H1 (cell line): ENCODE measurements at regions not wholly inside any gene's neighbourhood (a gene's known extent, or its start where the extent isn't known, plus 50 kb on each side); places are given as distances from the start of the nearest gene placed in this dataset.

Source experiments
- CTCF ChIA-PET: fragments of 300-600 bp; sonication (Branson Sonifier 250); formaldehyde crosslinking; loops from one replicate; lab custom pipeline; 2021; ENCODE audit not compliant: partially characterized antibody; lab: Charles Lee
- POLR2A ChIA-PET: fragments of 300-600 bp; sonication (Branson Sonifier 250); formaldehyde crosslinking; loops from one replicate; lab custom pipeline; 2021; ENCODE audit warnings: inconsistent platforms; ENCODE audit not compliant: partially characterized antibody; lab: Charles Lee
- DNase-seq, 2 experiments: peaks; one replicate each; pipeline versions ENCODE4 v3.0.0 to v3.0.0-alpha.2; 2010 to 2022; ENCODE audit warnings: low spot score in 2 of 2, low read depth in 1 of 2, mixed read lengths in 1 of 2
- FAIRE-seq: peaks from 2 replicates; lab custom pipeline; 2011; peaks lifted over from hg19 to GRCh38; lab: Jason Lieb, UNC
- H2AFZ ChIP-seq: 2 replicates; pipeline ENCODE4 v1.8.1; 2012; ENCODE audit warnings: low read length, inconsistent platforms
- H2AK5ac ChIP-seq: 2 replicates; pipeline ENCODE4 v1.6.1; 2013; ENCODE audit warnings: low read depth, low read length
- H2BK120ac ChIP-seq: replicated peaks from 2 replicates; pipeline ENCODE3; 2013; ENCODE audit warnings: low read depth, low read length, inconsistent platforms
- H2BK12ac ChIP-seq: 2 replicates; pipeline ENCODE4 v1.6.1; 2013; ENCODE audit warnings: low read depth, low read length
- H2BK15ac ChIP-seq: 2 replicates; pipeline ENCODE4 v1.6.1; 2013; ENCODE audit warnings: low read length
- H2BK20ac ChIP-seq: 2 replicates; pipeline ENCODE4 v1.6.1; 2013; ENCODE audit warnings: low read length
- H2BK5ac ChIP-seq: 2 replicates; pipeline ENCODE4 v1.6.1; 2013; ENCODE audit warnings: low read depth, low read length
- H3K14ac ChIP-seq: 2 replicates; pipeline ENCODE4 v1.6.1; 2013; ENCODE audit warnings: inconsistent platforms; ENCODE audit not compliant: insufficient read length
- H3K18ac ChIP-seq: 2 replicates; pipeline ENCODE4 v1.6.1; 2013; ENCODE audit warnings: low read length; ENCODE audit errors: extremely low read depth
- H3K23ac ChIP-seq: 2 replicates; pipeline ENCODE4 v1.6.1; 2013; ENCODE audit warnings: inconsistent platforms; ENCODE audit not compliant: insufficient read length
- H3K23me2 ChIP-seq: 2 replicates; pipeline ENCODE4 v1.6.1; 2013; ENCODE audit warnings: low read depth, low read length
- H3K27ac ChIP-seq: 2 replicates; pipeline ENCODE4 v1.6.1; 2011; ENCODE audit warnings: low read depth, low read length, inconsistent platforms
- H3K27me3 ChIP-seq, 4 experiments: replicated peaks in 1 of 4; 1 replicate in 1 of 4; 2 replicates in 3 of 4; pipeline versions ENCODE4 v1.6.1 to v1.8.1; 2011 to 2013; ENCODE audit warnings: low read length in 3 of 4, mild to moderate bottlenecking in 3 of 4, inconsistent platforms in 2 of 4, mixed read lengths in 2 of 4, moderate library complexity in 1 of 4; ENCODE audit not compliant: control insufficient read depth in 3 of 4, insufficient read depth in 3 of 4; ENCODE audit errors: extremely low read depth in 1 of 4
- H3K36me3 ChIP-seq, 4 experiments: 2 replicates each; pipeline versions ENCODE4 v1.6.1 to v1.8.1; 2011 to 2013; ENCODE audit warnings: mild to moderate bottlenecking in 4 of 4, low read length in 3 of 4, moderate library complexity in 2 of 4, control low read depth in 1 of 4, inconsistent platforms in 1 of 4; ENCODE audit not compliant: insufficient read depth in 4 of 4, control insufficient read depth in 2 of 4
- H3K4ac ChIP-seq: replicated peaks from 2 replicates; pipeline ENCODE3; 2013; ENCODE audit warnings: low read length, low read depth, mixed read lengths, inconsistent platforms; ENCODE audit not compliant: insufficient read length
- H3K4me1 ChIP-seq, 4 experiments: replicated peaks in 1 of 4; 1 replicate in 1 of 4; 2 replicates in 3 of 4; pipeline versions ENCODE4 v1.6.1 to v1.8.1; 2011 to 2013; ENCODE audit warnings: low read length in 3 of 4, inconsistent platforms in 2 of 4, mixed read lengths in 1 of 4; ENCODE audit not compliant: insufficient read depth in 4 of 4, control insufficient read depth in 3 of 4
- H3K4me2 ChIP-seq, 2 experiments: 2 replicates each; pipeline versions ENCODE4 v1.6.1 to v1.8.1; 2011 to 2013; ENCODE audit warnings: low read depth in 2 of 2, low read length in 2 of 2, control low read depth in 1 of 2, inconsistent platforms in 1 of 2, mild to moderate bottlenecking in 1 of 2; ENCODE audit not compliant: insufficient read depth in 1 of 2
- H3K4me3 ChIP-seq, 4 experiments: fragments of 200-600, 300-600 bp in 1 of 4; sonication (generic), shearing (Covaris generic), sonication (Bioruptor Twin) in 1 of 4; 2 replicates each; pipeline versions ENCODE4 v1.5.1 to v1.8.1; 2011 to 2016; ENCODE audit warnings: low read length in 4 of 4, low read depth in 3 of 4, control low read depth in 2 of 4, inconsistent platforms in 2 of 4, mild to moderate bottlenecking in 2 of 4, mixed read lengths in 1 of 4, moderate library complexity in 1 of 4; ENCODE audit not compliant: insufficient read depth in 2 of 4; ENCODE audit errors: extremely low read depth in 1 of 4
- H3K56ac ChIP-seq: replicated peaks from 2 replicates; pipeline ENCODE3; 2013; ENCODE audit warnings: low read depth, mild to moderate bottlenecking, mixed read lengths, low read length, inconsistent platforms; ENCODE audit not compliant: insufficient read length
- H3K79me1 ChIP-seq: 2 replicates; pipeline ENCODE4 v1.6.1; 2013; ENCODE audit warnings: low read depth, low read length, control low read depth
- H3K79me2 ChIP-seq, 2 experiments: 2 replicates each; pipeline versions ENCODE4 v1.6.1 to v1.8.1; 2012 to 2013; ENCODE audit warnings: low read length in 2 of 2, mild to moderate bottlenecking in 2 of 2, inconsistent platforms in 1 of 2; ENCODE audit not compliant: insufficient read depth in 2 of 2, control insufficient read depth in 1 of 2
- H3K9ac ChIP-seq, 4 experiments: replicated peaks in 1 of 4; 1 replicate in 1 of 4; 2 replicates in 3 of 4; pipeline versions ENCODE4 v1.6.1 to v1.8.1; 2011 to 2013; ENCODE audit warnings: low read depth in 3 of 4, low read length in 3 of 4, control low read depth in 2 of 4, mild to moderate bottlenecking in 2 of 4, moderate library complexity in 2 of 4, inconsistent platforms in 1 of 4; ENCODE audit errors: extremely low read depth in 1 of 4
- H3K9me3 ChIP-seq, 2 experiments: 2 replicates each; pipeline versions ENCODE4 v1.6.1 to v1.8.1; 2012 to 2013; ENCODE audit warnings: mild to moderate bottlenecking in 2 of 2, moderate library complexity in 2 of 2, control low read depth in 1 of 2, inconsistent platforms in 1 of 2, low read depth in 1 of 2, low read length in 1 of 2, mixed read lengths in 1 of 2; ENCODE audit not compliant: insufficient read depth in 2 of 2
- H4K20me1 ChIP-seq, 2 experiments: replicated peaks in 1 of 2; 2 replicates each; pipeline versions ENCODE3 to v1.8.1; 2011 to 2013; ENCODE audit warnings: inconsistent platforms in 2 of 2, low read length in 2 of 2, mild to moderate bottlenecking in 1 of 2; ENCODE audit not compliant: insufficient read depth in 2 of 2, control insufficient read depth in 1 of 2
- H4K5ac ChIP-seq: 2 replicates; pipeline ENCODE4 v1.6.1; 2013; ENCODE audit warnings: low read length, low read depth, mixed read lengths, inconsistent platforms; ENCODE audit not compliant: insufficient read length
- H4K8ac ChIP-seq: 2 replicates; pipeline ENCODE4 v1.8.0; 2013; ENCODE audit warnings: mild to moderate bottlenecking, moderate library complexity, low read length, inconsistent platforms; ENCODE audit not compliant: insufficient read depth; ENCODE audit errors: extremely low read depth
- H4K91ac ChIP-seq: replicated peaks from 2 replicates; pipeline ENCODE3; 2013; ENCODE audit warnings: low read length, mixed read lengths, inconsistent platforms; ENCODE audit not compliant: insufficient read length
- TAF1 ChIP-seq: IDR thresholded peaks from 2 replicates; pipeline ENCODE4 v1.6.1; 2011; ENCODE audit warnings: mild to moderate bottlenecking, low read depth, low read length
- WGBS, 2 experiments: shearing (Covaris generic) in 1 of 2; methylation state at CpG; one replicate each; pipeline versions ENCODE4 v1.1.6 to v1.1.7; 2013 to 2015; ENCODE audit warnings: low lambda C conversion rate in 2 of 2, mixed read lengths in 2 of 2, inconsistent platforms in 1 of 2, low coverage in 1 of 2, missing lambda C conversion rate in 1 of 2; ENCODE audit not compliant: insufficient replicate concordance in 2 of 2, insufficient coverage in 1 of 2, insufficient read length in 1 of 2; ENCODE audit errors: extremely low coverage in 1 of 2, missing lambda C conversion rate in 1 of 2; 5-methylcytosine and 5-hydroxymethylcytosine counted together

DNA sequence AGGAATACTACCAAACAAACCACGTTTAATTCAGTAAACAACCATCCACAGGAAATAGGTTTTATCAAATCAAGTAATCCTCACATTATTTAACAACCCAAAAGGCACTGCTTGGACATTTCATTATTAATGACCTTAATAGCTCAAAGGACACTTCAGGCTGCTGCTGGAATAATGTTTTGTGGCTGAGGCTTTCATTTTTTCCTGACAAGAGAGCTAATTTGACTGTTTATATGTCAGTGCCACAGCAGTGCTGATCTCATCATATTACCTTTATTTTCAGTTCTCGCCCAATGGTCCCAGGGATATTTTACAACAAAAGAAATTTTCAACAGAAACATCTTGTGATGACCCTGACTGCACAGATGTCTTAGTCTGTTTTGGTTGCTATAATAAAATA is 589.8 kb upstream of the GRAMD2B start:
- no peak overlapping the region for H4K5ac ChIP-seq
- ChIA-PET POLR2A (no interaction called here), CTCF (interaction anchor here (0.6 kb wide), 1 partner anchor 35 kb away, joined by 4 read pairs; no protein-coding TSS in a partner anchor)
- H3K4me1 ChIP-seq = peaks cover 0 to 9% (median 6%) of the 10 kb centered on the region in 4 experiments; a peak in 4 of 7 replicates
- no peaks in the 10 kb centered on the region for H3K27me3 ChIP-seq
- H4K8ac ChIP-seq = no peak overlapping the region
- no peak overlapping the region for H3K14ac ChIP-seq
- no peak overlapping the region for H3K23ac ChIP-seq
- no peak overlapping the region for H2AK5ac ChIP-seq
- FAIRE-seq (no peak), DNase-seq (no peak)
- WGBS, 2 experiments = 84% methylated on average over 2 of the region's 2 CpGs; no CpG with 5 or more reads in 1 of the 2 experiments
- H3K36me3 ChIP-seq = no peaks in the 10 kb centered on the region
- no peak overlapping the region for H3K4me3 ChIP-seq
- H2BK15ac ChIP-seq = no peak overlapping the region
- H4K91ac ChIP-seq = no peak overlapping the region
- no peak overlapping the region for H2BK5ac ChIP-seq
- no peak overlapping the region for H3K27ac ChIP-seq
- no peak overlapping the region for H3K4me2 ChIP-seq
- no peak overlapping the region for H2BK20ac ChIP-seq
- H3K79me1 ChIP-seq = no peaks in the 10 kb centered on the region
- H3K56ac ChIP-seq = no peak overlapping the region
- no peak overlapping the region for H3K18ac ChIP-seq
- no peaks in the 10 kb centered on the region for H3K23me2 ChIP-seq
- no peak overlapping the region for H2BK120ac ChIP-seq
- no peak overlapping the region for H2AFZ ChIP-seq
- no peak overlapping the region for H2BK12ac ChIP-seq
- no peak overlapping the region for H3K9ac ChIP-seq
- no peaks in the 10 kb centered on the region for H4K20me1 ChIP-seq
- H3K9me3 ChIP-seq = 0 out of 4 replicates have a peak, but pooled peaks cover 0 to 2% of the 10 kb centered on the region in 2 experiments
- H3K79me2 ChIP-seq = no peaks in the 10 kb centered on the region
- H3K4ac ChIP-seq = no peak overlapping the region
- TF ChIP-seq TAF1 = no peak
